CD4-positive, CD25-positive, alpha-beta regulatory T cell (primary cell): ENCODE measurements at regions not wholly inside any gene's neighbourhood (a gene's known extent, or its start where the extent isn't known, plus 50 kb on each side); places are given as distances from the start of the nearest gene placed in this dataset.
"Not testable (repeated sequence)": the region's sequence is repeated elsewhere in the genome, so short reads cannot be mapped to it uniquely, and the experiment has no call there.

Source experiments
- ATAC-seq, 2 donors: fragments of 150-1000 bp; cut with Tn5 transposase; one replicate each; pipeline ENCODE4 v1.10.0; 2021; ENCODE audit warnings: low read depth in 2 of 2, moderate number of reproducible peaks in 2 of 2, moderate library complexity in 1 of 2
- DNase-seq, 3 donors: peaks; one replicate each; pipeline versions ENCODE4 v3.0.0 to v3.0.0-alpha.2; 2012 to 2022; ENCODE audit warnings: mixed read lengths in 1 of 3
- H3K27ac ChIP-seq: one replicate; pipeline ENCODE4 v1.7.0; 2013; ENCODE audit warnings: mild to moderate bottlenecking, low read length; ENCODE audit not compliant: insufficient read depth, poor library complexity, severe bottlenecking
- H3K27me3 ChIP-seq: one replicate; pipeline ENCODE4 v1.7.0; 2013; ENCODE audit warnings: low read length; ENCODE audit not compliant: control insufficient read depth, insufficient read depth
- H3K36me3 ChIP-seq: one replicate; pipeline ENCODE4 v1.7.0; 2013; ENCODE audit warnings: mild to moderate bottlenecking, low read length, moderate library complexity; ENCODE audit not compliant: control insufficient read depth, insufficient read depth
- H3K4me1 ChIP-seq: 2 replicates; pipeline ENCODE4 v1.7.0; 2013; ENCODE audit warnings: mild to moderate bottlenecking, low read length; ENCODE audit not compliant: insufficient read depth, control insufficient read depth, poor library complexity, severe bottlenecking
- H3K4me3 ChIP-seq: one replicate; pipeline ENCODE4 v1.7.0; 2013; ENCODE audit warnings: low read depth, mild to moderate bottlenecking, low read length, moderate library complexity
- H3K9me3 ChIP-seq, 2 experiments: 1 replicate in 1 of 2; 2 replicates in 1 of 2; pipeline ENCODE4 v1.7.0; 2013; ENCODE audit warnings: low read length in 2 of 2, mild to moderate bottlenecking in 1 of 2, moderate library complexity in 1 of 2; ENCODE audit not compliant: control insufficient read depth in 2 of 2
- H3K27ac Mint-ChIP-seq, 3 donors: one replicate each; pipeline ENCODE4 v1.8.0; 2020 to 2022; ENCODE audit warnings: mild to moderate bottlenecking in 3 of 3, mixed read lengths in 3 of 3, moderate library complexity in 2 of 3
- H3K27me3 Mint-ChIP-seq: one replicate; pipeline ENCODE4 v1.8.0; 2022; ENCODE audit warnings: mild to moderate bottlenecking, mixed read lengths
- H3K36me3 Mint-ChIP-seq: one replicate; pipeline ENCODE4 v1.8.0; 2020; ENCODE audit warnings: mixed read lengths
- H3K4me1 Mint-ChIP-seq, 4 donors: one replicate each; pipeline ENCODE4 v1.8.0; 2020 to 2022; ENCODE audit warnings: mixed read lengths in 4 of 4, mild to moderate bottlenecking in 1 of 4
- H3K4me3 Mint-ChIP-seq, 4 donors: one replicate each; pipeline ENCODE4 v1.8.0; 2020 to 2022; ENCODE audit warnings: mild to moderate bottlenecking in 4 of 4, mixed read lengths in 4 of 4, moderate library complexity in 3 of 4
- H3K9me3 Mint-ChIP-seq, 7 donors: one replicate each; pipeline ENCODE4 v1.8.0; 2020 to 2022; ENCODE audit warnings: mixed read lengths in 7 of 7, mild to moderate bottlenecking in 3 of 7, moderate library complexity in 2 of 7

DNA sequence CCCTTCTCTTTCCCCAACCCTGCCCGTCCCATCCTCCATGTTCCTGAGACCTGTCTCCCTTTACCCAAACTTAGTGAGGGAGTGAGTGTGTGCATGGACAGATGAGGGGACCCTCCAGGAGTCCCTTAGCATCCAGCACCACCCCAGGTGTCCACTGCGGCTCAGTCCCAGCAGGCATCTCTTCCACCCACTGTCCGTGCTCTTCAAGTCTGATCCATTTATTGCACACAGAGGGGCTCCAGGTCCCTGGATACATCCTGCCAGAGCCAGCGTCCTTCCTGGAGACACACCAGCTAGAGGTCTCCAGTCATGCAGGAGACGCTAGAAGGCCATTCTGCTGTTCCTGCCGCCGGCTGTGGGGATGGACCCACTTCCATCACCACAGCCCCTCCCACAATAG lies 239.2 kb downstream of the ADGRD1 start:
- Histone ChIP-seq H3K27me3 (no peaks in the 10 kb centered on the region), H3K36me3 (no peaks in the 10 kb centered on the region), H3K4me1 (no peaks in the 10 kb centered on the region), H3K4me3 (no peak overlapping the region), H3K27ac (no peak overlapping the region), H3K9me3 (no peaks in the 10 kb centered on the region)
- Mint-ChIP-seq H3K4me1 (no peaks in the 10 kb centered on the region), H3K27ac (no peak overlapping the region), H3K36me3 (no peaks in the 10 kb centered on the region), H3K27me3 (peaks cover 8% of the 10 kb centered on the region), H3K4me3 (no peak overlapping the region), H3K9me3 (peaks cover 0 to 4% (median 0%) of the 10 kb centered on the region in 7 donors)
- DNase-seq, result no peak
- ATAC-seq, result no peak

DNA sequence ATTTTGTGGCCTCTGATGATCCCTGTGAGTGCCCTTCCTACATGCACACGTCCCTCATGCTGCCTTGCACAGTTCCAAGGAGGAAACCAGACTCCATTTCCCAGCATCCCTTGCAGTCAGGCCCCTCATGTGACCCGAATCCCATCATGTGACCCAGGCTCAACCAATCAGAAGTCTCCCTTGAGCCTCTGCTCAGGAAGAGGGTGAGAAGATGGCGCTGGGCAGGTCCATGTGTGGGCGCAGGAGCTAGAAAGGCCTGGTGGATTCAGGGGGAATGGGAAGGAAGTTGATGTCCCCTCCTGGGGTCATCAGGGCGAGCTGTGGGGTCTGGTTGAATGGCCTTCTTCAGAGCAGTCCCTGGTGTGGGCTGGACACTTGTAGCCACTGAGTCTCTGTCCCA lies 240.5 kb downstream of the ADGRD1 start:
- Histone ChIP-seq H3K36me3 (no peaks in the 10 kb centered on the region), H3K9me3 (no peaks in the 10 kb centered on the region), H3K4me3 (no peak overlapping the region), H3K4me1 (no peaks in the 10 kb centered on the region), H3K27me3 (no peaks in the 10 kb centered on the region), H3K27ac (no peak overlapping the region)
- Mint-ChIP-seq H3K27me3 (peaks cover 8% of the 10 kb centered on the region), H3K36me3 (no peaks in the 10 kb centered on the region), H3K27ac (no peak overlapping the region), H3K4me3 (no peak overlapping the region), H3K4me1 (no peaks in the 10 kb centered on the region), H3K9me3 (peaks cover 0 to 4% (median 0%) of the 10 kb centered on the region in 7 donors)
- DNase-seq (no peak), ATAC-seq (no peak)

DNA sequence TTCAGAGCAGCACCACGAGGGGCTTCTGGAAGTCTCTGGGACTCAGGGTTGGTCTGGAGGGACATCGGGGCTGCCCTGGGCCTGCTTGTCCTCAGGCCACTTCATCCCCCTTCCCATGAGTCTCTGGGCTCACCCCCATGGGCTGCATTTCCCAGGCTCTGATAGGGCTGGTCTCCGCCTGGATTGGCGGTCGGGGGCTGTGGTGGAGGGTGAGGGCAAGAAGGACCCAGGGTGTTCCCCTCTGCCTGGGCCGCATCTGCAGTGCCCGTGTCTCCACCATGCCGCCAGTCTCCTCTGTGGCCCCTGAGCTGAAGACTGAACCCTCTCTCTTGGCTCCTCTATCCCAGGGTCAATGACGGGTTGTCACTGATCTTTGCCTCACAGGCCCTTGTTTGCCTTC lies 242.1 kb downstream of the ADGRD1 start:
- Mint-ChIP-seq H3K36me3 (no peaks in the 10 kb centered on the region), H3K9me3 (peaks cover 0 to 4% (median 0%) of the 10 kb centered on the region in 7 donors), H3K4me3 (no peak overlapping the region), H3K27ac (no peak overlapping the region), H3K4me1 (no peaks in the 10 kb centered on the region), H3K27me3 (peaks cover 8% of the 10 kb centered on the region)
- no peak overlapping the region for H3K27ac ChIP-seq
- DNase-seq (no peak), ATAC-seq (no peak)
- H3K36me3 ChIP-seq, result no peaks in the 10 kb centered on the region
- no peak overlapping the region for H3K4me3 ChIP-seq
- H3K4me1 ChIP-seq, result no peaks in the 10 kb centered on the region
- no peaks in the 10 kb centered on the region for H3K27me3 ChIP-seq
- no peaks in the 10 kb centered on the region for H3K9me3 ChIP-seq

DNA sequence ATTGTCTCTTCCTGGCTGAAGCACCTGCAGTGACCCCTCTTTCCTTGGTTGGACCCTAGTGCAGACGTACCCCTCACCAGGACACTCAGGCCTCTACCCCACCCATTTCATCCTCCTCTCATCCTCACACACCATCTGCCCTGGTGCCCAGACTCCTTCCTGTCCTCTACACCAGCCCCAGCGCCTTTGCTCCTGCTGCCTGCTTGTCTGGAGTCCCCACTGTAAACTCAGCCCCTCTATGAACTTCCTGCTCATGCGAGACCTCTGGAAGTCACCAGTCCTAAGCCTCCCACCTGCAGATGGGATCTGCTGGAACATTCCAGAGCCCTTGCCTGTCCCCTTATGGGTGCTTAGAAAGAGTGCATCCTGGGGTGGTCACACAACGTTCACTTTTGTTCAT lies 242.5 kb downstream of the ADGRD1 start:
- Mint-ChIP-seq H3K27ac (no peak overlapping the region), H3K4me1 (no peaks in the 10 kb centered on the region), H3K27me3 (peaks cover 8% of the 10 kb centered on the region), H3K36me3 (no peaks in the 10 kb centered on the region), H3K9me3 (peaks cover 0 to 4% (median 0%) of the 10 kb centered on the region in 7 donors), H3K4me3 (no peak overlapping the region)
- no peaks in the 10 kb centered on the region for H3K4me1 ChIP-seq
- no peaks in the 10 kb centered on the region for H3K9me3 ChIP-seq
- no peak overlapping the region for H3K4me3 ChIP-seq
- H3K36me3 ChIP-seq, result no peaks in the 10 kb centered on the region
- H3K27me3 ChIP-seq, result no peaks in the 10 kb centered on the region
- no peak for ATAC-seq
- no peak overlapping the region for H3K27ac ChIP-seq
- no peak for DNase-seq

DNA sequence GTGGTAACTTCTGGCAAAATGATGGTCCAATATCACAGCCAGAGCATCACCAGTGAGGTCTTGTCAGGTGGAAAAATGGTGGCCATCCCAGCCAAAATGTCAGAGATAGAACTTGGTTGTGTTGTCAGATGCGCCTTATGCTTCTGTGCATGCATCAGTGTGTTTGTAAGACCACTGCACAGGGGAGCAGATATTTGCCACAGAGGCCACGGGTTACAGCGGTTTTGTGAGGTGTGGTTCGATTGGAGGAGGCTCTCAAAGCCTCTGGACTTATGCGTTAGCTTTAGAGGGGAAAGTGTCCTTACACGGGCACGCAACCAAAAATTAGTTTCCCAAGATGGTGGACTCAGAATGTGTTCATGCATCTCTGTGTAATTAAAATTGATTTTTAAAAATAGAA lies 243.8 kb downstream of the ADGRD1 start:
- peaks cover 8% of the 10 kb centered on the region for H3K27me3 Mint-ChIP-seq
- Histone ChIP-seq H3K36me3 (no peaks in the 10 kb centered on the region), H3K9me3 (no peaks in the 10 kb centered on the region), H3K27ac (no peak overlapping the region), H3K4me1 (no peaks in the 10 kb centered on the region), H3K4me3 (no peak overlapping the region), H3K27me3 (no peaks in the 10 kb centered on the region)
- no peaks in the 10 kb centered on the region for H3K4me1 Mint-ChIP-seq
- DNase-seq (no peak), ATAC-seq (no peak)
- no peak overlapping the region for H3K4me3 Mint-ChIP-seq
- H3K9me3 Mint-ChIP-seq, result peaks cover 0 to 4% (median 0%) of the 10 kb centered on the region in 7 donors
- H3K36me3 Mint-ChIP-seq, result no peaks in the 10 kb centered on the region
- no peak overlapping the region for H3K27ac Mint-ChIP-seq

DNA sequence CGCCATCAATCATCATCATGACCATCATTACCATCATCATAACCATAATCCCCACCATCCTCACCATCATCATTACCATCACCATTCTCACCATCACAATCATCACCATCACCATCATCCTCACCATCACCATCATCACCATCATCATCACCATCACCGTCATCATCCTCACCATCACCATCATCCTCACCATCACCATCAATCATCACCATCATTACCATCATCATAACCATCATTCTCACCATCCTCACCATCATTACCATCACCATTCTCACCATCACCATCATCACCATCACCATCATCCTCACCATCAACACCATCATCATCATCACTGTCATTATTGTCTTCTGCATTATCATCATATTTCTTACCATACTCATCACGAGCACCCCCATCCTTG lies 245.5 kb downstream of the ADGRD1 start:
- DNase-seq (no peak), ATAC-seq (no peak)
- Mint-ChIP-seq H3K4me1 (no peaks in the 10 kb centered on the region), H3K9me3 (peaks cover 0 to 4% (median 0%) of the 10 kb centered on the region in 7 donors), H3K36me3 (no peaks in the 10 kb centered on the region), H3K27me3 (no peaks in the 10 kb centered on the region), H3K27ac (no peak overlapping the region), H3K4me3 (no peak overlapping the region)
- H3K9me3 ChIP-seq, result no peaks in the 10 kb centered on the region
- no peak overlapping the region for H3K4me3 ChIP-seq
- H3K36me3 ChIP-seq, result no peaks in the 10 kb centered on the region
- no peaks in the 10 kb centered on the region for H3K27me3 ChIP-seq
- H3K27ac ChIP-seq, result no peak overlapping the region
- no peaks in the 10 kb centered on the region for H3K4me1 ChIP-seq

DNA sequence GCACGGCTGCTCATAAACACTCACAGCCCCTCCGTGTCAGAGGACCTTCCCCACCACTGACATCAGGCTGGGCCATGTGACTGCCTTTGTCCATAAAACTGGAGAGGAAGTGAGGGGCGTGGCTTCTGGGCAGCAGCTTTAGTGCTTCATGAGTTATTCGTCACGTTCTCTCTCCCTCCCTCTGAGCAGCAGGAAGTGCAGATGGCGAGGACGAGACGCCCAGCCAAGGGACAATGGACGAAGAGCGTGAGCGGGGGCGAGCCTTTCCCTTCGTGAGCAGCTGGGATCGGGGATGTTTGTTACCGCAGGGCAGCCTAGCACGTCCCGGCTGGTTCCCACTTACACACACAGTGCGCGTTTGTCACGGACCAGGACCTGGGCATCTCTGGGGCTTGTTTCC lies 248.2 kb downstream of the ADGRD1 start:
- H3K4me3 ChIP-seq, H3K27ac ChIP-seq, H3K27me3 ChIP-seq, H3K27me3 Mint-ChIP-seq, H3K36me3 Mint-ChIP-seq, ATAC-seq, H3K27ac Mint-ChIP-seq, H3K4me1 Mint-ChIP-seq, H3K36me3 ChIP-seq, DNase-seq, H3K9me3 Mint-ChIP-seq, H3K9me3 ChIP-seq, H3K4me1 ChIP-seq, H3K4me3 Mint-ChIP-seq: not testable (repeated sequence)

DNA sequence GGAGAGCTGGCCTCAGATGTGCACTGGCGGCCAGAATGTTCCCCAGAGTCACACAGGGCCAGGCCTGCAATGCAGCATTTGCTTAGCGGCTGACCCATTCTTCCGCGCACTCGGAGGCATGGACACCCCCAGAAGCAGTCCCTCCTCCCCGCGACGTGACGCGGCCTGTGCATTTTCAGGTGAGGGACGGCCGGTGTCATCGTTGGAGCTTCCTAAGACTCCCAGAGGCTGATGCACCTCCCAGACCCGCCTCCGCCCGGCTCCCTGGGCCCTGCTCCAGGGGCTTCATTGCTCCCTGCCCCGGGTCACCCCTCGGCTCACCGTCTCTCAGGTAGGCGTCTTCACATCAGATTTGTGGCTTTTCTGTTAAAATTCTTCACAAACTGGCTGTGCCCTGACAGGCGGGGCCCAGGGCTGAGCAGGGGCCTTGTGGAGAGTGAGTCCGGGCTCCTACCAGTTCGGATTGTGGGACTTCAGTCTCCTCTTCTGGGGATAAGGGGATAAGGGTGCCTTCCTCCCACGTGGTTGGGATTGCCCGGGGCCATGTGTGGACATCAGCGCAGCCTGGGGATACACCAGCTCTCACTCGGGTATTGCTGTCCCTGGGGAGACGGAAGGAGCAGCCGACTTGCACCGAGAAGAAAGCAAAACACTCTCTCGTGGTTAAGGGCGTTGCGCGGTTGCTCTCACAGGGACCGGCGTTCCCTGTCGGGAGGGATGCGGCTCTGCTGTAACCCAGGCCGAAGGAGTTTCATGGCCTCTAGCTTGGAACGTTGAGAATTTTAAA lies 249.1 kb downstream of the ADGRD1 start:
- ATAC-seq, result no peak
- no peak overlapping the region for H3K4me3 Mint-ChIP-seq
- no peaks in the 10 kb centered on the region for H3K4me1 ChIP-seq
- H3K4me1 Mint-ChIP-seq, result no peaks in the 10 kb centered on the region
- no peak overlapping the region for H3K27ac ChIP-seq
- H3K4me3 ChIP-seq, result no peak overlapping the region
- no peaks in the 10 kb centered on the region for H3K36me3 Mint-ChIP-seq
- H3K9me3 Mint-ChIP-seq, result no peaks in the 10 kb centered on the region
- no peak for DNase-seq
- no peak overlapping the region for H3K27ac Mint-ChIP-seq
- H3K27me3 ChIP-seq, result no peaks in the 10 kb centered on the region
- no peaks in the 10 kb centered on the region for H3K36me3 ChIP-seq
- H3K9me3 ChIP-seq, result no peaks in the 10 kb centered on the region
- peaks cover 4% of the 10 kb centered on the region for H3K27me3 Mint-ChIP-seq
